Mesothelial cell of epicardium (in vitro differentiated cells): ENCODE measurements at regions not wholly inside any gene's neighbourhood (a gene's known extent, or its start where the extent isn't known, plus 50 kb on each side); places are given as distances from the start of the nearest gene placed in this dataset.
"Not testable (repeated sequence)": the region's sequence is repeated elsewhere in the genome, so short reads cannot be mapped to it uniquely, and the experiment has no call there.

ENCODE experiments used
- DNase-seq, 2 experiments: peaks; one replicate each; pipeline ENCODE4 v3.0.0; 2021; ENCODE audit warnings: low spot score in 2 of 2; ENCODE audit not compliant: unreplicated experiment in 2 of 2
- H3K27ac Mint-ChIP-seq: 2 replicates; pipeline ENCODE4 v1.8.0; 2021; ENCODE audit warnings: mixed read lengths
- H3K27me3 Mint-ChIP-seq: 2 replicates; pipeline ENCODE4 v1.8.0; 2021; ENCODE audit warnings: low read depth, mixed read lengths
- H3K36me3 Mint-ChIP-seq: 2 replicates; pipeline ENCODE4 v1.8.0; 2021; ENCODE audit warnings: mixed read lengths
- H3K4me1 Mint-ChIP-seq: 2 replicates; pipeline ENCODE4 v1.8.0; 2021; ENCODE audit warnings: mixed read lengths
- H3K4me3 Mint-ChIP-seq: 2 replicates; pipeline ENCODE4 v1.8.0; 2021; ENCODE audit warnings: mild to moderate bottlenecking, moderate library complexity, mixed read lengths
- H3K9me3 Mint-ChIP-seq: 2 replicates; pipeline ENCODE4 v1.8.0; 2021; ENCODE audit warnings: mixed read lengths
- CTCF ChIP-seq: fragments of 200-600 bp; sonication (generic); IDR thresholded peaks from one replicate; pipeline ENCODE4 v1.5.0; 2021; ENCODE audit warnings: antibody characterized with exemption; ENCODE audit not compliant: unreplicated experiment

GRCh38 chr9:38518826-38519225 is 94.6 kb upstream of the IGFBPL1 start:
- no peaks in the 10 kb centered on the region for H3K36me3 Mint-ChIP-seq
- no peak for TF ChIP-seq CTCF
- no peaks in the 10 kb centered on the region for H3K9me3 Mint-ChIP-seq
- H3K4me1 Mint-ChIP-seq, result no peaks in the 10 kb centered on the region
- no peaks in the 10 kb centered on the region for H3K27me3 Mint-ChIP-seq
- H3K4me3 Mint-ChIP-seq, result no peak overlapping the region
- DNase-seq, result no peak
- H3K27ac Mint-ChIP-seq, result no peak overlapping the region

DNA sequence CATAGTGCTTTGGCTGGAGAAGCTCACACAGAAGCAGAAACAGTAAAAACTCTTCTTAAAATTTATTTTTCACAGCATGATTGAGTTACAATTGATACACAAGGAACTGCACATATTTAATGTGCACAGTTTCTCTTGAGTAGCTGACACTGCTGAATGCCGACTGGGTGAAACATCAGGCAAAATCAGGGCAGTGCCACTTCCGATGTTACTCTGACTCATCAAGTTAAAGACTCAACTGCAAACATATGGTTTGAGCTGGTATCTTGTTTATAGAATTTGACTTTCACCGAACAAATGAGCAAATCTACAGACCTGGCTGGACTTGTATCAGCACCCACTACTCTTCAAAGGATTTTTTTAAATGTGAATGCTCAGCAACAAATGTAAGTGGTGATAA is 92.0 kb upstream of the IGFBPL1 start:
- H3K27me3 Mint-ChIP-seq, H3K36me3 Mint-ChIP-seq, H3K9me3 Mint-ChIP-seq, DNase-seq, H3K27ac Mint-ChIP-seq, H3K4me1 Mint-ChIP-seq, H3K4me3 Mint-ChIP-seq: not testable (repeated sequence)

DNA sequence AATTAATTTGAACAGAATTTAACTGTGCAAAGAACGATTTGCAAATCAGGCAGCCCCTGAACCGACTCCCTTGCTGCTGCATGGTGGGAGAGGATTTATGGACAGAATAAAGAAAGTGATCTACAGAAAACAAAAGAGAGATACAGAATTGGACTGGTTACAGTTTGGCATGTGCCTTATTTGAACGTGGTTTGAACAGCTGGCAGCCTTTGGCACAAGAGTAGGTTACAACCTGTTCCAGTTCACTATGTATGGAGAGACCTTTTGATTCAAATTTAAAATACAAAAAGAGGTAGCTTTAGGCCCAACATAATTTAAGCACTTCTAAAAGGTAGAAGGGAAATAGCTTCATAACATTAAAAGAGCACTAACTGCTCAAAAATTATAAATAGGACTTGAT is 90.8 kb upstream of the IGFBPL1 start:
- H3K9me3 Mint-ChIP-seq, H3K36me3 Mint-ChIP-seq, DNase-seq, H3K27ac Mint-ChIP-seq, H3K4me1 Mint-ChIP-seq, H3K4me3 Mint-ChIP-seq, H3K27me3 Mint-ChIP-seq: not testable (repeated sequence)

GRCh38 chr9:38510340-38510739 is 86.1 kb upstream of the IGFBPL1 start:
- not testable (repeated sequence) for H3K4me3 Mint-ChIP-seq, H3K27me3 Mint-ChIP-seq, H3K27ac Mint-ChIP-seq, H3K9me3 Mint-ChIP-seq, DNase-seq, H3K36me3 Mint-ChIP-seq, H3K4me1 Mint-ChIP-seq

GRCh38 chr9:38507587-38507986 is 83.3 kb upstream of the IGFBPL1 start:
- no peak for DNase-seq
- Mint-ChIP-seq H3K9me3 (no peaks in the 10 kb centered on the region), H3K27me3 (no peaks in the 10 kb centered on the region), H3K4me1 (no peaks in the 10 kb centered on the region), H3K4me3 (no peak overlapping the region), H3K36me3 (no peaks in the 10 kb centered on the region), H3K27ac (no peak overlapping the region)
- no peak for TF ChIP-seq CTCF

DNA sequence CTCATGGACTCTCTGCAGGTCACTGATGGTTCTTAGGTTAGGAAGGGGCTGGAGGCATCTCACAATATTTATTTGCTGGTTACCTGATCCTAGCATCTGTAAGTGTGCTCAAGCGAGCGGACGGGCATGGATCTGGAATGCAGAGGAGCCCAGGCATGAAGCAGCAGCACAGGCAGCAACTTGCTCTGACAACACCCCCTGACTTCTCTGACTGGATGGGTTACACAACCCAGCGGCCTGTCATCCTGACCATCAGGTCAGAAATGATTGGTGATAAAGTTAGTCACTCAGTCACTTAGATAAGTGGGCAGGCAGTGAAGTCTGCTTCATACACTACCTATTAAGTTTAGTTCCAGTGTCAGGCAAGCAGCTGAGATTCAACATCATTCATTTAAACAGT is 75.9 kb upstream of the IGFBPL1 start:
- Mint-ChIP-seq H3K4me1 (peaks cover 20% of the 10 kb centered on the region), H3K27ac (peak overlapping the region; percentile 19)
- H3K9me3 Mint-ChIP-seq, H3K36me3 Mint-ChIP-seq, DNase-seq, H3K27me3 Mint-ChIP-seq, H3K4me3 Mint-ChIP-seq: not testable (repeated sequence)

DNA sequence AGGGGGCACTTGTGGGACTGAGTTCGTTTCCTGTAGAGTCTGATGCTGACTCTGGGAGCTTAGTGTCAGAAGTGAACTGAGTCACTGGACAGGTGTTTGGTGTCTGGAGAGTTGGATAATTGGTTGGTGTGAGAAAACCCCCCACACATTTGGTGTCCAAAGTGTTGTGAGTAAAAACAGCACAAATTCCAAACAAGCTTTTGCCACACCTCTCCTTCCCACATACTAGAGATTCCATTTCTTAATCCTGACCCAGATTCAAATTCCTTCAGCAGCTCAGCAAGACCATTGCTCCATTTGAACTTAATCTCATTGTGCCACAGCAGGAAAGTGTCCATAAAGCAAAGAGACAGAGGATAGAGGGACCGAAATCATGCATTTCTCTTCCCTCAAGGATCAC is 74.3 kb upstream of the IGFBPL1 start:
- H3K4me3 Mint-ChIP-seq, H3K9me3 Mint-ChIP-seq, H3K27ac Mint-ChIP-seq, DNase-seq, H3K27me3 Mint-ChIP-seq, H3K36me3 Mint-ChIP-seq: not testable (repeated sequence)
- peaks cover 20% of the 10 kb centered on the region for H3K4me1 Mint-ChIP-seq

DNA sequence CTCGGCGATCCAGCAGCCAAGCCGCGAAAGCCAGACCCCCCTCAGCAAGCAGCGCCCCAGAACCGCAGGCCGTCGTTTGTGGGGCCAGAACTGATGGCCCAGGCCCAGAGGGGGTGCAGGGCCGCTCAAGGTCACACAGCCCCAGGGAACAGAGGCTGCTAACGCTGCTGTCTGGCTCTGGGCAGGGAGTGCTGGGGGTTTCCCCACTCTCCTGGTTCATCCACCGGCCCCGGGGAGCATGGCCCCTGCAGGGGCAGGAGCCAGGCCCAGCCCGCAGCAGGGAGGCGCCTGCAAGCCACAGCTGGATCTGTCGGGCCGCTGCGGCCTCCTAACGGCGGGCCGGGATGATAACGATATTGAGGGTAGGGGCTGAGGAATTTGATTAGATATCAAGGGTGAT is 64.8 kb upstream of the IGFBPL1 start:
- H3K27ac Mint-ChIP-seq, result no peak overlapping the region
- H3K4me3 Mint-ChIP-seq, result no peak overlapping the region
- H3K36me3 Mint-ChIP-seq, result no peaks in the 10 kb centered on the region
- TF ChIP-seq CTCF, result no peak
- H3K4me1 Mint-ChIP-seq, result peaks cover 2% of the 10 kb centered on the region
- no peaks in the 10 kb centered on the region for H3K27me3 Mint-ChIP-seq
- DNase-seq, result no peak
- H3K9me3 Mint-ChIP-seq, result peaks cover 13% of the 10 kb centered on the region
